ENCODE measurements at regions not wholly inside any gene's neighbourhood (a gene's known extent, or its start where the extent isn't known, plus 50 kb on each side); places are given as distances from the start of the nearest gene placed in this dataset.

DNA sequence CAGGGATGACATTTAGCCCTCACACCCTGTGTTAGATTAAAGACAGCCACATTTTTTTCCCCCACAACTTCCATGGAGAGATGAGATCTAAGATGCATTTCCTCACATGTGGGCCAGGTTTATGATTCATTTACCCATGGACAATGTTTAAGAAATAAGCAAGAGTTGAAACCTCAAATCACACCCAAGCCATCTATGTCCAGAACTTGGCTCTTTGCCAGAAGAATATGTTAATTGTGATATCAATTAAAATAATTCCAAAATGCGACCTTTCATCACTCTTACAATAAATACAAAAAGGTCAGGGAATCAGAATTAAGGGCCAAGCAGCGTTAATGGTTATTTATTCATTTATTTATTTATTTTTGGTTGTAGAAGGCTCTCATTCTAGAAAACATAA is 1376.9 kb upstream of the TMEM132C start:
- TF ChIP-seq, protein P1, sequence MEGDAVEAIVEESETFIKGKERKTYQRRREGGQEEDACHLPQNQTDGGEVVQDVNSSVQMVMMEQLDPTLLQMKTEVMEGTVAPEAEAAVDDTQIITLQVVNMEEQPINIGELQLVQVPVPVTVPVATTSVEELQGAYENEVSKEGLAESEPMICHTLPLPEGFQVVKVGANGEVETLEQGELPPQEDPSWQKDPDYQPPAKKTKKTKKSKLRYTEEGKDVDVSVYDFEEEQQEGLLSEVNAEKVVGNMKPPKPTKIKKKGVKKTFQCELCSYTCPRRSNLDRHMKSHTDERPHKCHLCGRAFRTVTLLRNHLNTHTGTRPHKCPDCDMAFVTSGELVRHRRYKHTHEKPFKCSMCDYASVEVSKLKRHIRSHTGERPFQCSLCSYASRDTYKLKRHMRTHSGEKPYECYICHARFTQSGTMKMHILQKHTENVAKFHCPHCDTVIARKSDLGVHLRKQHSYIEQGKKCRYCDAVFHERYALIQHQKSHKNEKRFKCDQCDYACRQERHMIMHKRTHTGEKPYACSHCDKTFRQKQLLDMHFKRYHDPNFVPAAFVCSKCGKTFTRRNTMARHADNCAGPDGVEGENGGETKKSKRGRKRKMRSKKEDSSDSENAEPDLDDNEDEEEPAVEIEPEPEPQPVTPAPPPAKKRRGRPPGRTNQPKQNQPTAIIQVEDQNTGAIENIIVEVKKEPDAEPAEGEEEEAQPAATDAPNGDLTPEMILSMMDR (IDR thresholded peaks at IDR 0.05): no peak
- TF ChIP-seq POLR2A (IDR thresholded peaks at IDR 0.05): no peak
